ENCODE measurements at regions not wholly inside any gene's neighbourhood (a gene's known extent, or its start where the extent isn't known, plus 50 kb on each side); places are given as distances from the start of the nearest gene placed in this dataset.

DNA sequence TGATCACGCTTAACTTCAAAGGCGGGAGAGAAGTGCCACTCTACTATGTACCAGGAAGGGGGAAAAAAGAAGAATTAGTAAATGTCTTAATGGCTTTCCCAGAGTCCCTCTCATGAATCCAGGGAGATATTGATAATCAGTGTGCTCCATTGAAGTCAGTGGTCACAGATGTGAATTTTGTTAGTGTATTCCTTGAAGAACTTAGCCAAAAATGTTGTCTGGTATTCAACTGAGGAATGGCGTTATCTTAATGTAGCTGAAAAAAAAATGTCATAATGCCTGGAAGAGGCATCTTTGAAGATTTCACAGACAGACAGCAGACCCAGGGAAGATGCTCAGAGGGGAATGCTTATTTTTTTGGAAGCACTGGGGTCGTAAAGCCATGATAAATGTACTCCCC is 250.4 kb downstream of the WDR11 start:
- TF ChIP-seq, protein P1, sequence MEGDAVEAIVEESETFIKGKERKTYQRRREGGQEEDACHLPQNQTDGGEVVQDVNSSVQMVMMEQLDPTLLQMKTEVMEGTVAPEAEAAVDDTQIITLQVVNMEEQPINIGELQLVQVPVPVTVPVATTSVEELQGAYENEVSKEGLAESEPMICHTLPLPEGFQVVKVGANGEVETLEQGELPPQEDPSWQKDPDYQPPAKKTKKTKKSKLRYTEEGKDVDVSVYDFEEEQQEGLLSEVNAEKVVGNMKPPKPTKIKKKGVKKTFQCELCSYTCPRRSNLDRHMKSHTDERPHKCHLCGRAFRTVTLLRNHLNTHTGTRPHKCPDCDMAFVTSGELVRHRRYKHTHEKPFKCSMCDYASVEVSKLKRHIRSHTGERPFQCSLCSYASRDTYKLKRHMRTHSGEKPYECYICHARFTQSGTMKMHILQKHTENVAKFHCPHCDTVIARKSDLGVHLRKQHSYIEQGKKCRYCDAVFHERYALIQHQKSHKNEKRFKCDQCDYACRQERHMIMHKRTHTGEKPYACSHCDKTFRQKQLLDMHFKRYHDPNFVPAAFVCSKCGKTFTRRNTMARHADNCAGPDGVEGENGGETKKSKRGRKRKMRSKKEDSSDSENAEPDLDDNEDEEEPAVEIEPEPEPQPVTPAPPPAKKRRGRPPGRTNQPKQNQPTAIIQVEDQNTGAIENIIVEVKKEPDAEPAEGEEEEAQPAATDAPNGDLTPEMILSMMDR (IDR thresholded peaks at IDR 0.05; ENCODE audit: low read depth, low read length) = no peak
- no peak overlapping the region for H3K4me3 ChIP-seq (ENCODE audit: low read depth, low read length)
- in situ Hi-C loops (cut with HindIII; ENCODE audit: low sequenced_read_pairs) = no loop called here
- DNase-seq (ENCODE audit: low read depth, low spot score) = no peak

- TF ChIP-seq, protein P1 (IDR thresholded peaks at IDR 0.05; ENCODE audit: low read depth, low read length) = no peak
- in situ Hi-C loops (cut with HindIII; ENCODE audit: low sequenced_read_pairs) = no loop called here
- no peak for DNase-seq (ENCODE audit: low read depth, low spot score)
- no peak overlapping the region for H3K4me3 ChIP-seq (ENCODE audit: low read depth, low read length)
These were observed 251.5 kb downstream of the WDR11 start for GRCh38 chr10:121102706-121103105.

GRCh38 chr10:121104476-121105111 is 253.4 kb downstream of the WDR11 start:
- no peak overlapping the region for H3K4me3 ChIP-seq (ENCODE audit: low read depth, low read length)
- in situ Hi-C loops (cut with HindIII; ENCODE audit: low sequenced_read_pairs) = no loop called here

GRCh38 chr10:121106611-121107010 is 255.4 kb downstream of the WDR11 start:
- DNase-seq (ENCODE audit: low read depth, low spot score) = no peak
- TF ChIP-seq, protein P1 (IDR thresholded peaks at IDR 0.05; ENCODE audit: low read depth, low read length) = no peak
- H3K4me3 ChIP-seq (ENCODE audit: low read depth, low read length) = no peak overlapping the region
- in situ Hi-C loops (cut with HindIII; ENCODE audit: low sequenced_read_pairs) = no loop called here

More at GRCh38 chr10:121104476-121105111, 253.4 kb downstream of the WDR11 start:
- TF ChIP-seq, protein P1 (IDR thresholded peaks at IDR 0.05; ENCODE audit: low read depth, low read length) = no peak
- no peak for DNase-seq (ENCODE audit: low read depth, low spot score)

- no peak overlapping the region for H3K4me3 ChIP-seq (ENCODE audit: low read depth, low read length)
- TF ChIP-seq, protein P1 (IDR thresholded peaks at IDR 0.05; ENCODE audit: low read depth, low read length) = no peak
- no peak for DNase-seq (ENCODE audit: low read depth, low spot score)
- in situ Hi-C loops (cut with HindIII; ENCODE audit: low sequenced_read_pairs) = no loop called here
These were observed 256.9 kb downstream of the WDR11 start for GRCh38 chr10:121108051-121108450.

DNA sequence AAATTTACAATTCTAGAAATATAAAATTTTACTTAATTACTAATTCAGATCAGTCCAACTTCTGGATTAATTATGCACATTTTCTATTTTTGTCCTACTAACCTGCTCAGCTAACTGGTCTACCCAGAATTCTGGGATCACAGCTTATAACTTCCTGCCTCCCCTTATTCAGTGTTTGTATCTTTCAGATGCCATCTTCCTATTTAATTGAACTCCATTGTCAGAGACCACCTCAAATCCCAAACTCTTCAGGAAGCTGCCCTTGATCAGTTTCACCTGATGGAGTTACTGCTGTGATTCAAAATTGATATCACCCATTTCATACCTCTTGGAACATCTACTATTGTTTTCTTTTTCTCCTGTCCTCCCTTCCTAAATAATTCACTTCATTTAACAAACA is 259.2 kb downstream of the WDR11 start:
- in situ Hi-C loops (cut with HindIII; ENCODE audit: low sequenced_read_pairs) = no loop called here
- TF ChIP-seq, protein P1 (IDR thresholded peaks at IDR 0.05; ENCODE audit: low read depth, low read length) = no peak
- DNase-seq (ENCODE audit: low read depth, low spot score) = no peak
- H3K4me3 ChIP-seq (ENCODE audit: low read depth, low read length) = no peak overlapping the region

Measured in astrocyte of the spinal cord (primary cell).